ENCODE measurements at regions not wholly inside any gene's neighbourhood (a gene's known extent, or its start where the extent isn't known, plus 50 kb on each side); places are given as distances from the start of the nearest gene placed in this dataset.

- Mint-ChIP-seq H3K4me3 (ENCODE audit: unreplicated experiment) (no peak overlapping the region), H3K9me3 (ENCODE audit: unreplicated experiment) (no peaks in the 10 kb centered on the region)
Measured at GRCh38 chr13:90308249-90308648, 1039.2 kb upstream of the MIR17HG start.

DNA sequence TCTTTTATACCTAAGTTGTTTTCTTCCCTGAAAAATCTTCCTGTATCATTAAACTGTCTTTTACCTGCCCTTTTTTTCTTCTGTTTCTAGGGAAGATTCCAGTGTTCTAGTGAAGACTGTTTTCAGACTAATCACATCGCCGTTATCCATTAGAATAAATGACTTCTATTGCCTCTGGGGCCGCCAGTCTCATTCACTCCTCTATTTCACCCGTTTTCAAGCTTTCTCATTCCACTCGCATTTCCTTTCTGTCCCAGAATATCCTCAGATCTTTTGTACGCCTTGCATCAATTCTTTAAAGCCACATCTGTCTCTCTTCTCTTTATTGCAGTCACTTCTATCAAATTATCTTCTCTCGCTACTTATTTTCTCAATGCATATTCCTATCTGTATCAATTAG lies 1035.6 kb upstream of the MIR17HG start:
- no peak for DNase-seq (ENCODE audit: low spot score)
- Mint-ChIP-seq H3K4me3 (ENCODE audit: unreplicated experiment) (no peak overlapping the region), H3K27me3 (ENCODE audit: unreplicated experiment) (no peaks in the 10 kb centered on the region), H3K9me3 (ENCODE audit: unreplicated experiment) (no peaks in the 10 kb centered on the region), H3K4me1 (ENCODE audit: unreplicated experiment) (no peaks in the 10 kb centered on the region), H3K36me3 (ENCODE audit: low read depth, unreplicated experiment) (no peaks in the 10 kb centered on the region), H3K27ac (ENCODE audit: unreplicated experiment) (no peak overlapping the region)
- TF ChIP-seq CTCF (IDR thresholded peaks at IDR 0.05; ENCODE audit: unreplicated experiment), result no peak

More at GRCh38 chr13:90308249-90308648, 1039.2 kb upstream of the MIR17HG start:
- no peak for DNase-seq (ENCODE audit: low spot score)
- H3K36me3 Mint-ChIP-seq (ENCODE audit: low read depth, unreplicated experiment), result no peaks in the 10 kb centered on the region
- no peak for TF ChIP-seq CTCF (IDR thresholded peaks at IDR 0.05; ENCODE audit: unreplicated experiment)
- H3K27ac Mint-ChIP-seq (ENCODE audit: unreplicated experiment), result no peak overlapping the region
- H3K4me1 Mint-ChIP-seq (ENCODE audit: unreplicated experiment), result no peaks in the 10 kb centered on the region
- H3K27me3 Mint-ChIP-seq (ENCODE audit: unreplicated experiment), result no peaks in the 10 kb centered on the region

DNA sequence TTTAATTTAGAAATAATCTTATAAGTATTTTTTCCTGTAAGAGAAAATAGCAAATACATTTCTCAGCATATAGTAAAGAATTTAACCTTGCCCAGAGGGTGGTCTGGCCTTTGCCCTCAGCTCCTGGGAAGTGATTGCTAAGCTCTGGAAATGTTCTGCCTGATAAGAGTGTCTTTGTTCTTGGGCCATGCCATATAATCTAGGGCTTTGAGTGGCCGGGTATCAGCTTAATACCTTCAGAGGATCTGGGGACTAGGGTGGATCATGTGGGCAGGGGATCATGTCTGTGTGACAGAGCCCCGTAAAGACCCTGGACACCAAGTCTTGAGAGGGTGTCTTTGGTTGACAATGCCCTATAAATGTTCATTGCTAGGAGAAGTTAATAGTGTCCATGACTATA lies 1032.4 kb upstream of the MIR17HG start:
- Mint-ChIP-seq H3K36me3 (ENCODE audit: low read depth, unreplicated experiment) (no peaks in the 10 kb centered on the region), H3K9me3 (ENCODE audit: unreplicated experiment) (no peaks in the 10 kb centered on the region), H3K4me3 (ENCODE audit: unreplicated experiment) (no peak overlapping the region), H3K27me3 (ENCODE audit: unreplicated experiment) (no peaks in the 10 kb centered on the region), H3K4me1 (ENCODE audit: unreplicated experiment) (no peaks in the 10 kb centered on the region), H3K27ac (ENCODE audit: unreplicated experiment) (no peak overlapping the region)
- TF ChIP-seq CTCF (IDR thresholded peaks at IDR 0.05; ENCODE audit: unreplicated experiment), result no peak
- DNase-seq (ENCODE audit: low spot score), result no peak

- H3K4me3 Mint-ChIP-seq (ENCODE audit: unreplicated experiment), result no peak overlapping the region
- no peak overlapping the region for H3K27ac Mint-ChIP-seq (ENCODE audit: unreplicated experiment)
- no peak for DNase-seq (ENCODE audit: low spot score)
- H3K27me3 Mint-ChIP-seq (ENCODE audit: unreplicated experiment), result no peaks in the 10 kb centered on the region
- no peaks in the 10 kb centered on the region for H3K4me1 Mint-ChIP-seq (ENCODE audit: unreplicated experiment)
- TF ChIP-seq CTCF (IDR thresholded peaks at IDR 0.05; ENCODE audit: unreplicated experiment), result no peak
- no peaks in the 10 kb centered on the region for H3K9me3 Mint-ChIP-seq (ENCODE audit: unreplicated experiment)
- H3K36me3 Mint-ChIP-seq (ENCODE audit: low read depth, unreplicated experiment), result no peaks in the 10 kb centered on the region
Measured at GRCh38 chr13:90320664-90321063, 1026.8 kb upstream of the MIR17HG start.

GRCh38 chr13:90321281-90321931 lies 1026.1 kb upstream of the MIR17HG start:
- no peaks in the 10 kb centered on the region for H3K27me3 Mint-ChIP-seq (ENCODE audit: unreplicated experiment)
- DNase-seq (ENCODE audit: low spot score), result no peak
- TF ChIP-seq CTCF (IDR thresholded peaks at IDR 0.05; ENCODE audit: unreplicated experiment), result no peak
- H3K27ac Mint-ChIP-seq (ENCODE audit: unreplicated experiment), result no peak overlapping the region
- no peaks in the 10 kb centered on the region for H3K4me1 Mint-ChIP-seq (ENCODE audit: unreplicated experiment)
- H3K36me3 Mint-ChIP-seq (ENCODE audit: low read depth, unreplicated experiment), result no peaks in the 10 kb centered on the region
- H3K4me3 Mint-ChIP-seq (ENCODE audit: unreplicated experiment), result no peak overlapping the region
- no peaks in the 10 kb centered on the region for H3K9me3 Mint-ChIP-seq (ENCODE audit: unreplicated experiment)
